ENCODE measurements at regions not wholly inside any gene's neighbourhood (a gene's known extent, or its start where the extent isn't known, plus 50 kb on each side); places are given as distances from the start of the nearest gene placed in this dataset.

DNA sequence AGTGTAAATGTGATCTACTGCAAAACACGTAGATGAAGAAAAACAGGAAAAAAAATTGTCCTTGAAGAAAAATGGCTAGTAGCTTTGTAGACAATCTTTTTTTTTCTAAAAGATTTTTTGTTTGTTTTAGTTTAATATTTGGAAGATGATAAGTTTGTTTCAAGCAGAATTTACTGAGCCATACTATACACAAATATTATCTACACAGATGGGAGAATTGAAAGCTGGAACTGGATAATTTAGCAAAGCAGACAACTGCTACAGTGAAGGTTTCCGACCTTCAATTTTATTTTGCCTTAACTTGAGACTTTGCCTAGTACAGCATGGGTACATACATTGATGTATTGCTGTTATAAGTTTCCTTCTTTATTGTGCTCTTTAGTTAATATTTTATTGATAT is 313.0 kb upstream of the PDGFD start:
- H3K9me3 ChIP-seq (ENCODE audit: insufficient read depth, low read depth, low read length): no peaks in the 10 kb centered on the region
- Mint-ChIP-seq H3K36me3 (ENCODE audit: low read depth, unreplicated experiment) (no peaks in the 10 kb centered on the region), H3K27ac (ENCODE audit: unreplicated experiment) (no peak overlapping the region), H3K4me1 (ENCODE audit: low read depth, unreplicated experiment) (no peaks in the 10 kb centered on the region), H3K4me3 (ENCODE audit: unreplicated experiment) (no peak overlapping the region), H3K27me3 (ENCODE audit: low read depth, unreplicated experiment) (no peaks in the 10 kb centered on the region), H3K9me3 (ENCODE audit: unreplicated experiment) (no peaks in the 10 kb centered on the region)
- H3K27ac ChIP-seq (ENCODE audit: low read depth, low read length): no peak overlapping the region
- no peaks in the 10 kb centered on the region for H3K36me3 ChIP-seq (ENCODE audit: insufficient read depth, low read length)
- H3K79me2 ChIP-seq (ENCODE audit: insufficient read depth, low read length): no peaks in the 10 kb centered on the region
- no peak for TF ChIP-seq EZH2 (IDR thresholded peaks at IDR 0.05; ENCODE audit: insufficient read depth, low read length)
- TF ChIP-seq, protein P1, sequence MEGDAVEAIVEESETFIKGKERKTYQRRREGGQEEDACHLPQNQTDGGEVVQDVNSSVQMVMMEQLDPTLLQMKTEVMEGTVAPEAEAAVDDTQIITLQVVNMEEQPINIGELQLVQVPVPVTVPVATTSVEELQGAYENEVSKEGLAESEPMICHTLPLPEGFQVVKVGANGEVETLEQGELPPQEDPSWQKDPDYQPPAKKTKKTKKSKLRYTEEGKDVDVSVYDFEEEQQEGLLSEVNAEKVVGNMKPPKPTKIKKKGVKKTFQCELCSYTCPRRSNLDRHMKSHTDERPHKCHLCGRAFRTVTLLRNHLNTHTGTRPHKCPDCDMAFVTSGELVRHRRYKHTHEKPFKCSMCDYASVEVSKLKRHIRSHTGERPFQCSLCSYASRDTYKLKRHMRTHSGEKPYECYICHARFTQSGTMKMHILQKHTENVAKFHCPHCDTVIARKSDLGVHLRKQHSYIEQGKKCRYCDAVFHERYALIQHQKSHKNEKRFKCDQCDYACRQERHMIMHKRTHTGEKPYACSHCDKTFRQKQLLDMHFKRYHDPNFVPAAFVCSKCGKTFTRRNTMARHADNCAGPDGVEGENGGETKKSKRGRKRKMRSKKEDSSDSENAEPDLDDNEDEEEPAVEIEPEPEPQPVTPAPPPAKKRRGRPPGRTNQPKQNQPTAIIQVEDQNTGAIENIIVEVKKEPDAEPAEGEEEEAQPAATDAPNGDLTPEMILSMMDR (IDR thresholded peaks at IDR 0.05; ENCODE audit: insufficient read depth, low read depth, low read length): no peak
- no peak overlapping the region for H3K4me2 ChIP-seq (ENCODE audit: low read length)
- H3K9ac ChIP-seq (ENCODE audit: low read length): no peak overlapping the region
- no peak for DNase-seq (ENCODE audit: low read depth)
- H2AFZ ChIP-seq (ENCODE audit: low read depth, low read length): no peak overlapping the region
- no peaks in the 10 kb centered on the region for H3K4me1 ChIP-seq (ENCODE audit: insufficient read depth, low read length)
- no peaks in the 10 kb centered on the region for H3K27me3 ChIP-seq (ENCODE audit: insufficient read depth, low read length)
- H3K4me3 ChIP-seq (ENCODE audit: insufficient read depth, low read depth, low read length): no peak overlapping the region
- FAIRE-seq: no peak
- H4K20me1 ChIP-seq (ENCODE audit: insufficient read depth, low read length): no peaks in the 10 kb centered on the region

DNA sequence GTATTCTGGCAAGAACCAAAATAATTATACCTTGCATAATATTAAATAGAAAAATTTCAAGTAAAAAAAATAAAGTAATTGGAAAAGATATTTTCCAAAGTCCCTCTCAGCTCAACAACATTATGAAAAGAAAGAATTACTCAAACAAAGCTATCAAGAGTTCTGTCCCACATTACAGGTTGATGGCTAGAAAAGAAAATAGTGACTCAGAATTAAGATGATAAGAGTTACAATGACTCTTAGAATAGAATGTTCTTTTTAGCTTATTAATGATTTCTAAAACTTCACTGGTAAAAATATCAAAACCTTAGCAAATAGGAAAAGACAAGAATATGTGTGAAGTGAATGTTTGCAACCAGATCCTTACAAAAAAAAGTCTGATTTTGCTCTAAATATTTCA is 312.5 kb upstream of the PDGFD start:
- Histone ChIP-seq H3K9ac (ENCODE audit: low read length) (no peak overlapping the region), H3K27ac (ENCODE audit: low read depth, low read length) (no peak overlapping the region), H3K4me2 (ENCODE audit: low read length) (no peak overlapping the region), H3K4me1 (ENCODE audit: insufficient read depth, low read length) (no peaks in the 10 kb centered on the region), H3K9me3 (ENCODE audit: insufficient read depth, low read depth, low read length) (no peaks in the 10 kb centered on the region), H2AFZ (ENCODE audit: low read depth, low read length) (no peak overlapping the region), H3K36me3 (ENCODE audit: insufficient read depth, low read length) (no peaks in the 10 kb centered on the region), H3K79me2 (ENCODE audit: insufficient read depth, low read length) (no peaks in the 10 kb centered on the region), H4K20me1 (ENCODE audit: insufficient read depth, low read length) (no peaks in the 10 kb centered on the region), H3K4me3 (ENCODE audit: insufficient read depth, low read depth, low read length) (no peak overlapping the region), H3K27me3 (ENCODE audit: insufficient read depth, low read length) (no peaks in the 10 kb centered on the region)
- Mint-ChIP-seq H3K4me3 (ENCODE audit: unreplicated experiment) (no peak overlapping the region), H3K27ac (ENCODE audit: unreplicated experiment) (no peak overlapping the region), H3K9me3 (ENCODE audit: unreplicated experiment) (no peaks in the 10 kb centered on the region), H3K36me3 (ENCODE audit: low read depth, unreplicated experiment) (no peaks in the 10 kb centered on the region), H3K4me1 (ENCODE audit: low read depth, unreplicated experiment) (no peaks in the 10 kb centered on the region), H3K27me3 (ENCODE audit: low read depth, unreplicated experiment) (no peaks in the 10 kb centered on the region)
- FAIRE-seq (no peak), DNase-seq (ENCODE audit: low read depth) (peak; percentile 23)
- TF ChIP-seq, protein P1 (IDR thresholded peaks at IDR 0.05; ENCODE audit: insufficient read depth, low read depth, low read length): no peak
- TF ChIP-seq EZH2 (IDR thresholded peaks at IDR 0.05; ENCODE audit: insufficient read depth, low read length): no peak

DNA sequence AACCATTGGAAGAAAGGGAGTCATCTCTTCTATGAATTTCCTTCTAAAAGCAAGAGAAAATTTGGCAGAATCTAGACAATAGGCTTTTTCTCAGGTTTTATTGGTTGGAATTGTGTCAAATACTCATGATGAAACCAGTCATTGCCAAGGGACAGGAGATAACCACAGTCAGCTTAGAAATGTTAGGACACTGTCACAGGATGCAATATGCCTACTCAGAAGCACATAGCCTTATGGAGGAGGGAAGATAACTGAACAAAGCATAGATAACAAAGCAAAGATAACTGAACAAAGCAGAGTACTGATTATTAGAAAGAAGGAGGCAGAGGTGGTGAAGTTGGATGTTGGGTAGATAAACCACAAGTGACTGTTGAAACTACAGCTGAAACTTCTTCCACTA is 303.5 kb upstream of the PDGFD start:
- no peak for TF ChIP-seq EZH2 (IDR thresholded peaks at IDR 0.05; ENCODE audit: insufficient read depth, low read length)
- TF ChIP-seq, protein P1 (IDR thresholded peaks at IDR 0.05; ENCODE audit: insufficient read depth, low read depth, low read length): no peak
- H3K27me3 Mint-ChIP-seq (ENCODE audit: low read depth, unreplicated experiment): no peaks in the 10 kb centered on the region
- no peaks in the 10 kb centered on the region for H3K9me3 Mint-ChIP-seq (ENCODE audit: unreplicated experiment)
- Histone ChIP-seq H3K36me3 (ENCODE audit: insufficient read depth, low read length) (no peaks in the 10 kb centered on the region), H3K4me2 (ENCODE audit: low read length) (no peak overlapping the region), H4K20me1 (ENCODE audit: insufficient read depth, low read length) (no peaks in the 10 kb centered on the region), H3K9me3 (ENCODE audit: insufficient read depth, low read depth, low read length) (no peaks in the 10 kb centered on the region), H3K4me1 (ENCODE audit: insufficient read depth, low read length) (no peaks in the 10 kb centered on the region), H3K79me2 (ENCODE audit: insufficient read depth, low read length) (no peaks in the 10 kb centered on the region), H2AFZ (ENCODE audit: low read depth, low read length) (no peak overlapping the region), H3K27me3 (ENCODE audit: insufficient read depth, low read length) (no peaks in the 10 kb centered on the region), H3K4me3 (ENCODE audit: insufficient read depth, low read depth, low read length) (no peak overlapping the region), H3K27ac (ENCODE audit: low read depth, low read length) (no peak overlapping the region), H3K9ac (ENCODE audit: low read length) (no peak overlapping the region)
- H3K27ac Mint-ChIP-seq (ENCODE audit: unreplicated experiment): no peak overlapping the region
- peaks cover 9% of the 10 kb centered on the region for H3K4me1 Mint-ChIP-seq (ENCODE audit: low read depth, unreplicated experiment)
- H3K4me3 Mint-ChIP-seq (ENCODE audit: unreplicated experiment): no peak overlapping the region
- FAIRE-seq (no peak), DNase-seq (ENCODE audit: low read depth) (peak; percentile 65)
- H3K36me3 Mint-ChIP-seq (ENCODE audit: low read depth, unreplicated experiment): no peaks in the 10 kb centered on the region
